Fibroblast of skin of left quadriceps (primary cell): ENCODE measurements at regions not wholly inside any gene's neighbourhood (a gene's known extent, or its start where the extent isn't known, plus 50 kb on each side); places are given as distances from the start of the nearest gene placed in this dataset.
"Not testable (repeated sequence)": the region's sequence is repeated elsewhere in the genome, so short reads cannot be mapped to it uniquely, and the experiment has no call there.

Source experiments
- DNase-seq, 2 experiments: peaks; one replicate each; pipeline ENCODE4 v3.0.0-alpha.2; 2013; ENCODE audit warnings: low read depth in 2 of 2

- no peak for DNase-seq
Measured at GRCh38 chr6:22095836-22096235, 201.0 kb downstream of the PRL start.

- no peak for DNase-seq
Measured at GRCh38 chr6:22098601-22099031, 198.2 kb downstream of the PRL start.

GRCh38 chr6:22099231-22099630 is 197.6 kb downstream of the PRL start:
- DNase-seq = no peak

- DNase-seq = no peak
Measured at GRCh38 chr6:22099923-22100322, 196.9 kb downstream of the PRL start.

- DNase-seq = no peak
Measured at GRCh38 chr6:22101163-22101562, 195.7 kb downstream of the PRL start.

GRCh38 chr6:22102671-22103070 is 194.2 kb downstream of the PRL start:
- DNase-seq = no peak

DNA sequence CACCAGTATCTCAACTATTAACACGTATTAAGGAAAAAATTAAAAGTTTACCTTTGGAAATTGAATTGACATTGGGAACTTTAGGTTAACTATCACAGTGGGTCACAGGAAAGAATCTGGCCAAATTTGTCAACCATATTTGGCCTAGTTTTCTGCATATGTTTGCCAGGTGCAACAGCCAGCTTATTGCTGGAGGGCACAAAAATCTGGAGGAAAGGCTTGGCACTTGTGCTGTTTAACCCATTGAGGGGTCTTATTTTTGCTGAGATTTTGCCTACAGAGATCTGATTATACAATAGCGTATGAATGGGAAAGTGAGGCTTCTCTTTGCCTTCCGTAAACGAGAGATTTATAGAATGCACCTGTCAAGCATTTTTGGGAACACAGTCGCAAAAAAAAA is 190.4 kb downstream of the PRL start:
- no peak for DNase-seq

- DNase-seq = no peak
Measured at GRCh38 chr6:22106961-22107360, 189.9 kb downstream of the PRL start.

DNA sequence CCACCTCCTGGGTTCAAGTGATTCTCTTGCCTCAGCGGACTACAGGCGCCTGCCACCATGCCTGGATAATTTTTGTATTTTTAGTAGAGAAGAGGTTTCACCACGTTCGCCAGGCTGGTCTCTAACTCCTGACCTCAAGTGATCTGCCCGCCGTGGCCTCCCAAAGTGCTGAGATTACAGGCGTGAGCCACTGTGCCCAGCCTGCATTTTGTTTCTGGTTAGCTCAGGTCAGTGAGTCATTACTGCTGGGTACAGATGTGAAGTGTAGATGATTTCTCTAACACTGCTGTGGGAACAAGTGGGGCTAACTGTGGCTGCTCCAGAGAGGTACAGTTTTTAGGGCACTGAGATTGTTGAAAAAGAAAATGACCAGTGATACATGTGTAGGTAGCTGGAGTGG is 188.6 kb downstream of the PRL start:
- DNase-seq = no peak

DNA sequence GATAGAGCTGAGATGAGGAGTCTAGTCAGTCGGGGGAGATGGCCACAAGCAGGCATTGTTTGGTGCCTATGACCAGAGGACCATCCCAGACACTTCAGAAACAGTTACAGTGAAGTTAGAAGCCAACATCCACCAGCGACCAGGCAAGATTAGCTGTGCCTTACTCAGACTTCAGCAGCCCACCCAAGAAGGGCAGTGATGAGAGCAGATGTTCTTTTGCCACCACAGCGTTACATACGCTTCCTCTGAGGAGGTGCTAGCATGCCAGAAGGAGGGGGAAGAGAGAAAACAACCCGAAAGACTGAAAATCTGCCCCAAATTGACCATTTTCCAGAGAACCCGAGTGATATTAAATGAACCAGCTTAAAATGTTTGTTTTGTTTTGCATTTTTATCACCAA is 186.8 kb downstream of the PRL start:
- DNase-seq = no peak

GRCh38 chr6:22112461-22112860 is 184.4 kb downstream of the PRL start:
- no peak for DNase-seq

DNA sequence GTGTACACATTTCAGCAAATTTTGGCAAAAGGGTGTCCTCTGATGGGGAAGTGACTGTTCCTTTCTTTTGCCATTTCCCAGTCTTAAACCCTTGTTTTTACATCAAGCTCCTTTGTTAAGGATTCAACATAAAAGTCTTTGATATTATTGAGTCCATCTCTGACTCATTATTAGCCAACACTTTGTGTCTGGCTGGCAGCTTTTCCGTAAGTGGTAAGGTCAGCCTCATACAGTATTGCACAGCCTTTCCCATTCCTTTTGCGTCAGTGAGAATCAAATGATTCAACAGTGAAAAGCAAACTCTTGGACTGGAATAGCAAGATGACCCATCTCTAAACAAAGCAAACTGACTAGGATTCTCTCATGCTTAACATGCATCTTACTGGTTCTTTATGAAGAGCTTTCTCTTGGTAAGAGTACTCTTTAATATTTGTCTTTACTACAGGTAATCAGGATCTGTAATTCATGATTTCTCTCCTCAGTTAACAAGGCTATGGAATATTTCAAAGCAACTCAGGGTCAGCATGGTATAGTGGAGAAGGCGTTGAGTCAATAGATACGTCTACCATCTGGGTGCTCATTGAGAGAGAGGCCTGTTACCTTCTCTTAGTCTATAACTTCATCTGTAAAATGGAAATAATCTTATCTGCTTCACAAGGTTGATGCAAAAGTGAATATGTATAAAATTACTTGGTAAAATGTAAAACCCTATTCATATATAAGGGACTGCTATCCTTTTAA is 183.6 kb downstream of the PRL start:
- peak; percentile 82 to 83 for DNase-seq

GRCh38 chr6:22115559-22115958 is 181.3 kb downstream of the PRL start:
- DNase-seq = no peak

- DNase-seq = no peak
Measured at GRCh38 chr6:22117631-22118030, 179.2 kb downstream of the PRL start.

GRCh38 chr6:22119500-22119899 is 177.3 kb downstream of the PRL start:
- no peak for DNase-seq

DNA sequence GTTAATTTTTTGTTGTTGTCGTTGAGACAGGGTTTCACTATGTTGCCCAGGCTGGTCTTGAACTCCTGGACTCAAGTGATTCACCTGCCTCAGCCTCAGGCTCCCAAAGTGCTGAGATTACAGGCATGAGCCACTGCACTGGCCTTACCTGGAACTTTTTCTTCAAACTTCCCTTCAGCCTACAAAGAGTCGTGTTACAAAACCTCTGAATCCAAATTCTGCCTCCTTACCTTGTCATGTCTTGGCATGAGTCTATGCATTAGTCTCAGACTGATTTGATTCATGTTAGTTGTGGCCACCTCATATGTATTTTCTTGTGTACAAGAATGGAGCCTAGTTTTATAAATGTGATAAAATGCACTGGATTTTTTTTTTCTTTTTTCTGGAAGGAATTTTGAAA is 172.1 kb downstream of the PRL start:
- no peak for DNase-seq

GRCh38 chr6:22126910-22127309 is 169.9 kb downstream of the PRL start:
- no peak for DNase-seq

DNA sequence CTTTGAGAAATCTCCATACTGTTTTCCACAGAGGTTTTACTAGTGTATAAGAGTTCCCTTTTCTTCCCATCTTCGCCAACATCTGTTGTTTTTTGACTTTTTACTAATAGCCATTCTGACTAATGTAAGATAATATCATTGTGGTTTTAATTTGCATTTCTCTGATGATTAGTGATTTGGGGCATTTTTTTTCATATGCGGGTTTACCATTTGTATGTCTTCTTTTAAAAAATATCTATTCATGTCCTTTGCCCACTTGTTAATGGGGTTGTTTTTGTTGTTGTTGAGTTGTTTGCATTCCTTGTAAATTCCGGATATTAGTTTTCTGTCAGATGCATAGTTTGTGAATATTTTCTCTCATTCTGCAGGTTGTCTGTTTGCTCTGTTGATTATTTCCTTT is 167.1 kb downstream of the PRL start:
- no peak for DNase-seq

GRCh38 chr6:22132656-22133055 is 164.2 kb downstream of the PRL start:
- no peak for DNase-seq

DNA sequence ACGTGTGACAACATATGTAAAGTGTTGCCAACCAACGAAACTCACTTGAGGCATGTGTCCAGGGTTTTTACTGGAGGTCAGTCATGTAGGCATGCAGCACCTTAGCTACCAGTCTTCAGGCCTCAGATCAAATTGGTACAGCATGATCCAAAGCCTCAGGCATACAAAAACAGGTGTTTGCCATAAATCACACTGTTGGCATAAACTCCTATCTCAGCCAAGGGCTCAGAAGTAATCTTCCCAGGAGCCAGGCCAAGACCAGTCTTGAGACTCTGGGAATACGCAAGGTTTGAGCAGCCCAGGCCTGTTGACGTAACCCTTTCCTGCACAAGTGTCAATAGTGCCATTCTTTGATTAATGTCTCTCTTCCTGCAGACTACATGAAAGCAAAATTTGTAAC is 163.5 kb downstream of the PRL start:
- no peak for DNase-seq

GRCh38 chr6:22134308-22134707 is 162.5 kb downstream of the PRL start:
- no peak for DNase-seq

- no peak for DNase-seq
Measured at GRCh38 chr6:22135395-22135794, 161.4 kb downstream of the PRL start.

- DNase-seq = not testable (repeated sequence)
Measured at GRCh38 chr6:22140736-22141135, 156.1 kb downstream of the PRL start.

DNA sequence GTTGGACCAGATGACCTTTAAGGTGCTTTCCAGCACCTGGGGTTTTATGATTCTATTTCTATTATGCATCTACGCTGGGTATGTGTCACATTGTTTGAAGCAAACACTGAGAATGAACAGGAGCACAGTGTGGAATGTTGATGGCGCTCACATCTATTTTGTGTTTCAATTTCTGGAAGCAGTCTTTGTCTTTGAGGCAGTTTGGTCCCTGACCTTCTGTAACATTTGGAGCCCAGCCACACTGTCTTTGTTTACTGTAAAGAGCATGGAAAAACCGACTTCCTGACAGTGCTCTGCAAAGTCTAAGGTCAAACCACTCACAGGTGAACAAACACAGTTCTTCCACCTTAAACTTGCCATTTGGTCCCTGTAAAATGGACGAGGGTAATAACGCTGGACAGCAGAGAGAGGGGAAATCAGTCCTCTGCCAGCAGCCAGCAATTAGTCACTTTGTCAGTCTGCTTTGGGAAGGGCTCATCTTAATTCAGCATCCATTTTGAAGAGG is 155.5 kb downstream of the PRL start:
- DNase-seq = no peak
